Motor neuron (in vitro differentiated cells): ENCODE measurements at regions not wholly inside any gene's neighbourhood (a gene's known extent, or its start where the extent isn't known, plus 50 kb on each side); places are given as distances from the start of the nearest gene placed in this dataset.

ENCODE experiments used
- ATAC-seq, 8 experiments: fragments of 200-7000 bp; cut with Tn5 transposase; replicated peaks in 6 of 8; 2 replicates each; pipeline ENCODE4 v1.8.0; 2021; ENCODE audit warnings: mild to moderate bottlenecking in 8 of 8, moderate library complexity in 8 of 8
- H3K27ac ChIP-seq, 2 donors: fragments of 250-450 bp; sonication (Bioruptor Pico); 2 replicates each; pipeline ENCODE4 v1.9.0; 2021; ENCODE audit warnings: antibody characterized with exemption in 2 of 2, mild to moderate bottlenecking in 2 of 2, moderate library complexity in 1 of 2
- H3K4me1 ChIP-seq, 2 donors: fragments of 250-450 bp; sonication (Bioruptor Pico); replicated peaks in 1 of 2; 2 replicates each; pipeline ENCODE4 v1.6.1; 2021; ENCODE audit warnings: antibody characterized with exemption in 2 of 2, mild to moderate bottlenecking in 2 of 2, moderate library complexity in 1 of 2
- H3K4me3 ChIP-seq, 5 donors: fragments of 250-450 bp; sonication (Bioruptor Pico); 2 replicates each; pipeline ENCODE4 v1.9.0; 2021; ENCODE audit warnings: antibody characterized with exemption in 5 of 5, mild to moderate bottlenecking in 5 of 5, moderate library complexity in 4 of 5
- WGBS, 10 experiments: fragments of 450-650 bp; shearing (Covaris generic); methylation state at CpG; one replicate each; pipeline ENCODE4 v1.0.0; 2022; 5-methylcytosine and 5-hydroxymethylcytosine counted together
- in situ Hi-C, 9 experiments: fragments of 400-800 bp; cut with MboI; loops; one replicate each; pipeline ENCODE4 v1.15.0; 2021; ENCODE audit warnings: low sequenced_read_pairs in 9 of 9, low pct_unique_long_range_greater_than_20kb in 2 of 9; ENCODE audit not compliant: unreplicated experiment in 9 of 9

DNA sequence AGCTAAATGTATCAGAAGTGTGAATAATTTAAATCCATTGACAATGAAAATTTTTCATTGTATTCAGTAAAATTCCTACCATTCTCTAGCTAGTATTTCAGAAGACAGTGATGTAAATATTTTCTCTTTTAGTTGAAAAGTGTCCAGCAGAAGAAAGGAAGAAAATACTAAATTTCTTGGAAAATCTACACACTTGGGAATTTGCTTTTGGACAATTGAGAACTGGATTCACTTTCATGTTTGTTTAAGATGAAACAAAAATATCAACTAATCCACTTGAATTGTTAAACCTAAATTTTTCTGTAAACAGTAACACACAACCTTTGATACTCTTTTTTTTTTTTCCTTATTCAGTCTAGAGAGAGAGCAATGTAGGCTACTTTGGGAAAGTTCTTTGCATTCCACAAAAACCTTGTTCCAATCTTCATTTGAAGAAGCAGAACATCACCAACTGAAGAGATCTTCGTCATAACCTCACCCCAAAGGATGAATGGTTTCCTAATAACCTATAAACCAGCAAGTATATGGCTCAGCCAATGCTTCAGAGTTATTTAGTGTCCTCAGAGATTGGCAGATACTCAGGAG, 155.1 kb upstream of the GORAB start:
- in situ Hi-C loops = no loop called here
- 0 to 22% (median 0%) methylated on average over 1 of the region's 1 CpG; no CpG with 5 or more reads in 3 of the 10 experiments for WGBS, 10 experiments
- no peak for ATAC-seq
- H3K27ac ChIP-seq = no peak overlapping the region
- H3K4me1 ChIP-seq = no peaks in the 10 kb centered on the region
- no peak overlapping the region for H3K4me3 ChIP-seq

DNA sequence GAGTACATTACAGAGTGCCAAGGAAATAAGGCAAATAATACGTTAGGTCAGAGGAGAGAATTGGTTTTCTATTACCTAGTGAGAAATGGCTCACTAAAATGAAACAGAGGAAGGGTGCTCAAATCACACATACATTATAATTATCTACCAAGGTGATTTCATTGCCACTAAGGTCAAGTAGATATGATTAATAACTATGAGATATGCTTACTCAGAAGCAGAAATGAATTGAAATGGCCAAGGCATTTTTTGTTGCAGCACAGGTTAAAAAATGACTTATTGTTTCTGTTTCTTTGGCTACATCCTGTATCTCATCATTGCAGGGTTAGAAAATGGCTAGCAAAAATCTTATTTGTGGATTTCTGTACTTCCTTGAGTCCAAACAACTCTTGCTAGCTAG, 154.5 kb upstream of the GORAB start:
- H3K4me3 ChIP-seq = no peak overlapping the region
- 20 to 100% (median 78%) methylated on average over 1 of the region's 1 CpG; no CpG with 5 or more reads in 1 of the 10 experiments for WGBS, 10 experiments
- in situ Hi-C loops = no loop called here

GRCh38 chr1:170377896-170378634, 153.9 kb upstream of the GORAB start:
- Histone ChIP-seq H3K4me3 (no peak overlapping the region), H3K4me1 (no peaks in the 10 kb centered on the region), H3K27ac (no peak overlapping the region)
- peak in 2 of 8 experiments; percentile 18 to 49 for ATAC-seq
- in situ Hi-C loops = no loop called here
- 0 to 93% (median 71%) methylated on average over 1 of the region's 1 CpG; no CpG with 5 or more reads in 1 of the 10 experiments for WGBS, 10 experiments

More for the DNA sequence above, 154.5 kb upstream of the GORAB start:
- Histone ChIP-seq H3K4me1 (no peaks in the 10 kb centered on the region), H3K27ac (no peak overlapping the region)
- ATAC-seq = no peak

GRCh38 chr1:170385750-170386149, 146.2 kb upstream of the GORAB start:
- WGBS, 10 experiments = 69 to 80% (median 71%) methylated on average over 1 to 2 of the region's 2 CpGs; no CpG with 5 or more reads in 6 of the 10 experiments

GRCh38 chr1:170388489-170388888, 143.5 kb upstream of the GORAB start:
- in situ Hi-C loops = no loop called here
- Histone ChIP-seq H3K4me3 (no peak overlapping the region), H3K4me1 (no peaks in the 10 kb centered on the region), H3K27ac (no peak overlapping the region)
- WGBS, 10 experiments = 40 to 80% (median 40%) methylated on average over 1 to 2 of the region's 2 CpGs; no CpG with 5 or more reads in 7 of the 10 experiments
- ATAC-seq = peak in 2 of 8 experiments; percentile 69 to 89

More at GRCh38 chr1:170385750-170386149, 146.2 kb upstream of the GORAB start:
- H3K4me1 ChIP-seq = no peaks in the 10 kb centered on the region
- H3K4me3 ChIP-seq = no peak overlapping the region
- no peak overlapping the region for H3K27ac ChIP-seq
- in situ Hi-C loops = no loop called here
- ATAC-seq = no peak

DNA sequence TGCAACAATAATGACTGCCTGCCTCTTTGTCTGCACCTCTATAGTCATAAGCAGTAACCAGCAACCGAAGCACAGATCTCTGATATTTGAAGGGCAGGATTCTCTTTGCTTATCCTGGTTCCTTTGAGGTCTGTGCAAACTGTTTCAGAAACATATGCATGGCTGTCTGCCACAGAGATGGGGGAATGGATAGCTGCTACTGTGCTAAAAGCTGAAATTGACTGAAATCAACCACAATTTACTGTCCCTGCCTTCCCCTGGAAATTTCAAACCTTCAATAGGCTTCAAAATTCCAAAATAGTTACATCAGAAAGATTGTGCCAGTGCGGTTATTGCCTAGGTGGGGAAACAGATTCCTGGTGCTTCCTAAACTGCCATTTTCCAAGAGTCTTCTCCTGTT, 136.8 kb upstream of the GORAB start:
- 60 to 100% (median 100%) methylated on average over 1 to 2 of the region's 2 CpGs; no CpG with 5 or more reads in 1 of the 10 experiments for WGBS, 10 experiments
- in situ Hi-C loops = no loop called here
- Histone ChIP-seq H3K4me1 (peaks cover 0 to 6% of the 10 kb centered on the region in 2 donors), H3K4me3 (no peak overlapping the region), H3K27ac (no peak overlapping the region)
- peak in 2 of 8 experiments; percentile 40 to 43 for ATAC-seq

- peak in 1 of 8 experiments; percentile 41 for ATAC-seq
- in situ Hi-C loops = no loop called here
- no peak overlapping the region for H3K27ac ChIP-seq
Measured at GRCh38 chr1:170397061-170397460, 134.9 kb upstream of the GORAB start.

DNA sequence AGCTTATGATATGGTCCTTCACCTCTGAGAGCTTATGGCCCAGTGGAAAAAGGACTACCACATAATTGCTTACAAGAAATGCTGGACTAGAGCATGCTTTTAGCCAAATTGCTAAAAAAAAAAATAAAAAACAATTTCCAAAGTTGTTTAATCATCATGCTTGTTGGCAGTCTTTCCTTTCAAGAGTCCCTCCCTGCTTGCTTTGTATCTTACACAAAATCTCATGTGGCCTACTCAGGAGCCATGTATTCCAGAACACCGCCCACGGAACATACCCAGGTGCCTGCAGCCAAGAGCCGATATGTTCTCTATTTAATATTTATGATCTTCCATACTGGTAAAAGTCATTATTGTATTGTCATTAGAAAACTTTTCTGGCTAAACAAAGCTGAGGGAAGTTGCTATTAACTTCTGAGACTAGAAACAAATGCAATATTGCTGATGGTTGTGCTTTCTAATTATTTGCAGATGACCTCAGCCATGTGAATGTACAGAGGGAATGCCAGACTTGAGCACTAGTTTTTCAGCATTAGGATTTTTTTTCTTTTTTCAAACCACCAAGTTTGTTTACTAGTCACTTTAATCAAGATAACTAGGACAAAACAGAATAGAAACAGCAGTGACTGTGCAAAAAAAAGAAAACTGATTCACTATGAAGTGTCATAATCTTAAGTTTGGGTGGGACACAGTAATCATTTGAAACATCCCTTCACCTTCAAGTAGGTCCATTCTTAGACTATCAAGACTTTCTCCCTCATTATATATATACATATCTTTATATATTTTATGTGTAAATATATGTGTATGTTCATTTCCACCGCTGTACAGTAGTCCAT, 129.3 kb upstream of the GORAB start:
- Histone ChIP-seq H3K4me3 (no peak overlapping the region), H3K4me1 (peaks cover 0 to 6% of the 10 kb centered on the region in 2 donors), H3K27ac (no peak overlapping the region)
- in situ Hi-C loops = no loop called here
- ATAC-seq = peak in 2 of 8 experiments; percentile 41 to 90
- 8 to 92% (median 76%) methylated on average over 2 to 4 of the region's 4 CpGs for WGBS, 10 experiments

More at GRCh38 chr1:170397061-170397460, 134.9 kb upstream of the GORAB start:
- no peak overlapping the region for H3K4me3 ChIP-seq
- peaks cover 0 to 6% of the 10 kb centered on the region in 2 donors for H3K4me1 ChIP-seq

- H3K4me3 ChIP-seq = no peak overlapping the region
- no peak overlapping the region for H3K27ac ChIP-seq
- in situ Hi-C loops = no loop called here
- 40 to 100% (median 90%) methylated on average over 1 to 2 of the region's 2 CpGs; no CpG with 5 or more reads in 2 of the 10 experiments for WGBS, 10 experiments
- no peaks in the 10 kb centered on the region for H3K4me1 ChIP-seq
- no peak for ATAC-seq
Measured at GRCh38 chr1:170407138-170407537, 124.8 kb upstream of the GORAB start.

GRCh38 chr1:170407581-170407980, 124.4 kb upstream of the GORAB start:
- Histone ChIP-seq H3K27ac (no peak overlapping the region), H3K4me1 (no peaks in the 10 kb centered on the region), H3K4me3 (no peak overlapping the region)
- in situ Hi-C loops = no loop called here
- ATAC-seq = peak in 2 of 8 experiments; percentile 63 to 65
- WGBS, 10 experiments = 0 to 80% (median 48%) methylated on average over 1 of the region's 1 CpG; no CpG with 5 or more reads in 2 of the 10 experiments

DNA sequence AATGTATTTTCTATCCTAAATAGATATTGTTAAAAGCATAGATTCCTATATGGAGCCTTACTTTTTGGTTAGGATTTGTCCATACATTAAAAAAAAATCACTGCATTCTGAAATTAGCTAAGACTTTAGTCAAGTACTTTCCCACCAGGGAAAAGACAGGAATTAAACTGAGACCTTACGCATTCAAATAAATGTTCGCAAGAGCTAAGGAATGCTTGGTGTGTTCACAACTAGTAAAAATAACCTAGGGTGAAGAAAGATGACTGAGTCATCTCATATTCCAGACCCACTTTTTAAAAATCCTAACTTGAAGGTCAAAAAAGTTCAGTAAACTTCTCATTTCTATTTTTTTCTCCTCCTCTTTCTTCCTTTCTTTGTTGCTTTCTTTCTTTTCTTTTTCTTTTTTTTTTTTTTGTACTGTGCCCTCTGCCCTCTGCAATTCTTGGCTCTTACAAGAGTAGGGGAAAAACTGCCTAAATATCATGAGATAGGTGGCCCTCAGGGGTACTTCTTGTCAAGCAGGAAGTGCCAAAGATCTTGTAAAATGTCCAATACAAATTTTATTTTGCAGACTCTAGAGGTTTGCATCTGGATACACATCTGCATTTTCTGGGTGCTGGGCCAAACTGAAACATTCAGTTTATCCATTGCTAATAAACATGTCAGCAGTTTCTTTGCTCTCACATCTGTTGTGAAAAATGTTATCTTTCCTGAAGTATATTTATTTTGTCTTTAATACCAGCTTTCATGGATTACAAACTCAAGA, 121.4 kb upstream of the GORAB start:
- WGBS, 10 experiments = 19 to 100% (median 94%) methylated on average over 1 to 2 of the region's 2 CpGs

DNA sequence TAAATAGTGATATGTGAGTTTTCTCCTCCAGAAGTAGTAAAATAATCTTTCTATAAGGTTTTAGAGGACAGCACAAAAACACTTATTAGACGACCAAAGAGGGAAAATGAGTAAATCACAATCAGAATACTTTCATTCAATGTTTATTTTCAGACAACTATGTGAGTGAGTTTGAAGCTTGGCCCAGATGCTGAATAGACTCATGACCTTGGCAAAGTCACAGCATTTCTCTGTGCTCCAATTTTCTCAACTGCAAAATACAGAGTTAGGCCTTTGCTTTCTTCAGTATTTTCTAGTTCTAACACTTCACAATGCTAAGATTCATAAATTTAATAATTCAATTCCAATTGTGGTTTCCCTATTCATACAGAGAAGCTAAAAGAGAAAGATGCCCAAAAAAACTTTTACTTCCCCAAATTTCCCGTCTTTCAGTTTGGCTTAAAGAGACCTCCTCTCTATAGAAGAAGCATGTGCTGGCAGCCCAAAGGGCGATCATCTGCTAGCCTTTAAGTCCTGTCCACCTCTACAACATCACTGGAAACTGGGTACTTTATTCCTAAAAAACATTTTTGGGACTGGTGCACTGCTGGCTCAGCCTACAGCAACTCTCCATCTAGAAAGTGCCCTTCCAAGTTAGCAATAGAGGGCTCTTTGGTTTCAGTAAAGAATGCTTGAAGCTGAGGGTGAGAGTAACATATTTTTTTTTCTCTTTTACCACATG, 116.8 kb upstream of the GORAB start:
- ATAC-seq = no peak
- Histone ChIP-seq H3K27ac (no peak overlapping the region), H3K4me3 (no peak overlapping the region), H3K4me1 (no peaks in the 10 kb centered on the region)
- WGBS, 10 experiments = 11 to 100% (median 70%) methylated on average over 1 to 3 of the region's 3 CpGs; no CpG with 5 or more reads in 1 of the 10 experiments
- in situ Hi-C loops = no loop called here

More for the DNA sequence above, 121.4 kb upstream of the GORAB start:
- Histone ChIP-seq H3K4me3 (no peak overlapping the region), H3K4me1 (no peaks in the 10 kb centered on the region), H3K27ac (no peak overlapping the region)
- ATAC-seq = peak in 2 of 8 experiments; percentile 71
- in situ Hi-C loops = no loop called here
